ENCODE measurements at regions not wholly inside any gene's neighbourhood (a gene's known extent, or its start where the extent isn't known, plus 50 kb on each side); places are given as distances from the start of the nearest gene placed in this dataset.
A peak's percentile ranks its signal among the peaks of the same experiment; 100 is the strongest.

GRCh38 chr2:4475618-4476017, 772.2 kb downstream of the DCDC2C start:
- Histone ChIP-seq H3K27me3 (ENCODE audit: insufficient read depth, low read length) (no peaks in the 10 kb centered on the region), H3K4me3 (ENCODE audit: low read length) (no peak overlapping the region), H2AFZ (ENCODE audit: low read depth, low read length) (no peak overlapping the region), H3K36me3 (ENCODE audit: insufficient read depth, low read length) (no peaks in the 10 kb centered on the region), H3K9me3 (ENCODE audit: low read length) (no peaks in the 10 kb centered on the region), H3K4me1 (ENCODE audit: insufficient read depth, low read length) (no peaks in the 10 kb centered on the region)

- Histone ChIP-seq H2AFZ (ENCODE audit: low read depth, low read length) (no peak overlapping the region), H3K9me3 (ENCODE audit: low read length) (no peaks in the 10 kb centered on the region), H3K4me1 (ENCODE audit: insufficient read depth, low read length) (no peaks in the 10 kb centered on the region), H3K4me3 (ENCODE audit: low read length) (no peak overlapping the region), H3K36me3 (ENCODE audit: insufficient read depth, low read length) (no peaks in the 10 kb centered on the region), H3K27me3 (ENCODE audit: insufficient read depth, low read length) (no peaks in the 10 kb centered on the region)
These were observed 779.7 kb downstream of the DCDC2C start for GRCh38 chr2:4483050-4483449.

- Histone ChIP-seq H3K9me3 (ENCODE audit: low read length) (no peaks in the 10 kb centered on the region), H3K4me1 (ENCODE audit: insufficient read depth, low read length) (no peaks in the 10 kb centered on the region), H2AFZ (ENCODE audit: low read depth, low read length) (no peak overlapping the region), H3K4me3 (ENCODE audit: low read length) (no peak overlapping the region), H3K36me3 (ENCODE audit: insufficient read depth, low read length) (no peaks in the 10 kb centered on the region), H3K27me3 (ENCODE audit: insufficient read depth, low read length) (no peaks in the 10 kb centered on the region)
These were observed 783.6 kb downstream of the DCDC2C start for GRCh38 chr2:4486971-4487370.

- Histone ChIP-seq H3K36me3 (ENCODE audit: insufficient read depth, low read length) (no peaks in the 10 kb centered on the region), H3K4me1 (ENCODE audit: insufficient read depth, low read length) (peaks cover 9% of the 10 kb centered on the region), H3K27me3 (ENCODE audit: insufficient read depth, low read length) (no peaks in the 10 kb centered on the region), H3K9me3 (ENCODE audit: low read length) (no peaks in the 10 kb centered on the region), H3K4me3 (ENCODE audit: low read length) (no peak overlapping the region), H2AFZ (ENCODE audit: low read depth, low read length) (peak overlapping the region; percentile 61)
These were observed 796.1 kb downstream of the DCDC2C start for GRCh38 chr2:4499316-4500030.

GRCh38 chr2:4501525-4501924, 798.1 kb downstream of the DCDC2C start:
- Histone ChIP-seq H3K36me3 (ENCODE audit: insufficient read depth, low read length) (no peaks in the 10 kb centered on the region), H3K27me3 (ENCODE audit: insufficient read depth, low read length) (no peaks in the 10 kb centered on the region), H3K9me3 (ENCODE audit: low read length) (no peaks in the 10 kb centered on the region), H3K4me3 (ENCODE audit: low read length) (no peak overlapping the region), H3K4me1 (ENCODE audit: insufficient read depth, low read length) (peaks cover 9% of the 10 kb centered on the region), H2AFZ (ENCODE audit: low read depth, low read length) (no peak overlapping the region)

- H2AFZ ChIP-seq (ENCODE audit: low read depth, low read length), result no peak overlapping the region
- H3K4me3 ChIP-seq (ENCODE audit: low read length), result no peak overlapping the region
These were observed 799.0 kb downstream of the DCDC2C start for GRCh38 chr2:4502230-4502843.

GRCh38 chr2:4507661-4508060, 804.3 kb downstream of the DCDC2C start:
- H3K4me3 ChIP-seq (ENCODE audit: low read length), result no peak overlapping the region
- H3K4me1 ChIP-seq (ENCODE audit: insufficient read depth, low read length), result peaks cover under 1% of the 10 kb centered on the region
- no peak overlapping the region for H2AFZ ChIP-seq (ENCODE audit: low read depth, low read length)
- H3K27me3 ChIP-seq (ENCODE audit: insufficient read depth, low read length), result no peaks in the 10 kb centered on the region
- H3K36me3 ChIP-seq (ENCODE audit: insufficient read depth, low read length), result no peaks in the 10 kb centered on the region
- no peaks in the 10 kb centered on the region for H3K9me3 ChIP-seq (ENCODE audit: low read length)

More at GRCh38 chr2:4502230-4502843, 799.0 kb downstream of the DCDC2C start:
- no peaks in the 10 kb centered on the region for H3K27me3 ChIP-seq (ENCODE audit: insufficient read depth, low read length)
- no peaks in the 10 kb centered on the region for H3K36me3 ChIP-seq (ENCODE audit: insufficient read depth, low read length)
- no peaks in the 10 kb centered on the region for H3K9me3 ChIP-seq (ENCODE audit: low read length)
- H3K4me1 ChIP-seq (ENCODE audit: insufficient read depth, low read length), result peaks cover 9% of the 10 kb centered on the region

GRCh38 chr2:4515871-4516761, 812.7 kb downstream of the DCDC2C start:
- no peak overlapping the region for H3K4me3 ChIP-seq (ENCODE audit: low read length)
- no peak overlapping the region for H2AFZ ChIP-seq (ENCODE audit: low read depth, low read length)
- H3K27me3 ChIP-seq (ENCODE audit: insufficient read depth, low read length), result no peaks in the 10 kb centered on the region
- H3K4me1 ChIP-seq (ENCODE audit: insufficient read depth, low read length), result no peaks in the 10 kb centered on the region
- no peaks in the 10 kb centered on the region for H3K9me3 ChIP-seq (ENCODE audit: low read length)
- H3K36me3 ChIP-seq (ENCODE audit: insufficient read depth, low read length), result no peaks in the 10 kb centered on the region

- no peak overlapping the region for H3K4me3 ChIP-seq (ENCODE audit: low read length)
- no peaks in the 10 kb centered on the region for H3K27me3 ChIP-seq (ENCODE audit: insufficient read depth, low read length)
- no peak overlapping the region for H2AFZ ChIP-seq (ENCODE audit: low read depth, low read length)
- no peaks in the 10 kb centered on the region for H3K9me3 ChIP-seq (ENCODE audit: low read length)
- H3K4me1 ChIP-seq (ENCODE audit: insufficient read depth, low read length), result no peaks in the 10 kb centered on the region
- H3K36me3 ChIP-seq (ENCODE audit: insufficient read depth, low read length), result no peaks in the 10 kb centered on the region
These were observed 815.2 kb downstream of the DCDC2C start for GRCh38 chr2:4518596-4518995.

- H3K4me1 ChIP-seq (ENCODE audit: insufficient read depth, low read length), result no peaks in the 10 kb centered on the region
- no peak overlapping the region for H2AFZ ChIP-seq (ENCODE audit: low read depth, low read length)
- peaks cover 2% of the 10 kb centered on the region for H3K27me3 ChIP-seq (ENCODE audit: insufficient read depth, low read length)
- H3K36me3 ChIP-seq (ENCODE audit: insufficient read depth, low read length), result no peaks in the 10 kb centered on the region
- H3K9me3 ChIP-seq (ENCODE audit: low read length), result no peaks in the 10 kb centered on the region
- H3K4me3 ChIP-seq (ENCODE audit: low read length), result no peak overlapping the region
These were observed 819.4 kb downstream of the DCDC2C start for GRCh38 chr2:4522498-4523421.

GRCh38 chr2:4527416-4527815, 824.0 kb downstream of the DCDC2C start:
- Histone ChIP-seq H3K4me1 (ENCODE audit: insufficient read depth, low read length) (no peaks in the 10 kb centered on the region), H3K36me3 (ENCODE audit: insufficient read depth, low read length) (no peaks in the 10 kb centered on the region), H3K4me3 (ENCODE audit: low read length) (no peak overlapping the region), H3K9me3 (ENCODE audit: low read length) (no peaks in the 10 kb centered on the region), H2AFZ (ENCODE audit: low read depth, low read length) (no peak overlapping the region), H3K27me3 (ENCODE audit: insufficient read depth, low read length) (peaks cover 2% of the 10 kb centered on the region)

- H3K4me1 ChIP-seq (ENCODE audit: insufficient read depth, low read length), result no peaks in the 10 kb centered on the region
- H3K9me3 ChIP-seq (ENCODE audit: low read length), result no peaks in the 10 kb centered on the region
- peaks cover 2% of the 10 kb centered on the region for H3K27me3 ChIP-seq (ENCODE audit: insufficient read depth, low read length)
- H3K36me3 ChIP-seq (ENCODE audit: insufficient read depth, low read length), result no peaks in the 10 kb centered on the region
- H2AFZ ChIP-seq (ENCODE audit: low read depth, low read length), result no peak overlapping the region
- H3K4me3 ChIP-seq (ENCODE audit: low read length), result no peak overlapping the region
These were observed 824.9 kb downstream of the DCDC2C start for GRCh38 chr2:4528246-4528645.

Measured in neuron (in vitro differentiated cells).